ENCODE measurements at regions not wholly inside any gene's neighbourhood (a gene's known extent, or its start where the extent isn't known, plus 50 kb on each side); places are given as distances from the start of the nearest gene placed in this dataset.

DNA sequence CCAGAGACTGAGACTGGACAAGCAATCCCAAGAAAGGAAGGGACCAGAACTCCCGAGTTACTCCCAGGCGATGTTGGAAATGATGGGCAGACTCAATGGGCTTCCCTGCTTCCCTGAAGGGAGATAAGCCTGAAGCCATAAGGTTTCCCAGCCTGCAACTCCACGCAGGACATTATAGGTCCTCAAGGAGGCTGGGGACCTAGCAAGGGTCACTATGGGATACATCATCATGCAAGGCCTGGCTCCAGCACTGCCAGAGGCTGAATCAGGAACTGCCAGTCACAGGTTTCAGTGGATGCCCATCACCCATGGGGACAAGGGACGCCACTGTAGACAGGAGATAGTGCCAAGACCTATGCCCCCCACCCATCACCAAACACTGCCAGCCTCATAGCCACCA is 338.7 kb downstream of the IRS2 start:
- FAIRE-seq: no peak
- no peak for DNase-seq (ENCODE audit: low spot score)

DNA sequence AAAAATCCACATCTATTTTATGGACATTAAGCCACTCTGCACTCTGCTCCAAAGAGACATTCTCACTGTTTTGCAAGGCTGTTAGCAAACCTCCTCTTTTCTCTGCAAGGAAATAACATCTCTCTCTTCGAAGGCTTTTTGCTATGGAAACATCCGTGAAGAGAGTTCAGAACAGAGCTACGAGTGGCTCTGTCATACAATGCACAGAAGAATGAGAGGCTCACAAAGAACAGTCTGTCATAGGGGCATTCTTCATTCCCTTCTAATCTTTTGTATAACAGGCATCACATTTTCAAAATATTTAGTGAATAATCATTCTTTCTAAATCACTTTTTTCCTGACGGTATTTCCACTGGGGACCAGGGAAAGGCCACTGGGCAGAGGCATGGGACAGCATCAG is 346.1 kb downstream of the IRS2 start:
- FAIRE-seq (no peak), DNase-seq (ENCODE audit: low spot score) (no peak)

DNA sequence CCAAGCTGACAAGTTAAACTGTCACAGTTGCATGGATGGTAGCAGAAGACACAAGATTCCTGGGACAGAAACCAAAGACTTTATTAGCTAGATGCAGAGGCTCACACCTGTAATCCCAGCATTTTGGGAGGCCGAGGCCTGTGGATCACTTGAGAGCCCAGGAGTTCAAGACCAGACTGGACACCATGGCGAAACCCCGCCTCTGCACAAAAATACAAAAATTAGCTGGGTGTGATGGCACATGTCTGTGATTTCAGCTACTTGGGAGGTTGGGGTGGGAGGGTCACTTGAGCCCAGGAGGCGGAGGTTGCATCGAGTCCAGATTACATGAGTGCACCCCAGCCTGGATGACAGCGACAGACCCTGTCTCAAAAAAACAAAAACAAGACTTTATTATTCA is 346.6 kb downstream of the IRS2 start:
- no peak for FAIRE-seq

DNA sequence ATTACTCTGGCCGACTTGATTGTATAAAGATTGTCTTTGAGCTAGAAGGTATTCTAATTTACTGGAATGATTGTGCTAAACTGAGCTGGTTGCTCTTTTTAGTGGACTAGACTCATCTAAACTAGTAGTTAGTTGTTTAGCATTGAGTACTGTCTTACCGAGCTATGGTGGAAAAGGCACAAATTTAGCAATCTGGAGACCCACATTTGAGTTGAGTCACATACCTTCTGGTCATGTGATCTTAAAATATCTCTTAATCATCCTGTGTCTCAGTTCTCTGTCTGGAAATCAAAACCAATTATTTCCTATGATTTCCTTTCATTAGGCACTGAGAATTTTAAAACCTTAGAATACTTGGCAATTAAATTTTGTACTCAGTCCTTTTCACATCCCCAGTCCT is 349.5 kb downstream of the IRS2 start:
- FAIRE-seq (no peak), DNase-seq (ENCODE audit: low spot score) (no peak)

More for the DNA sequence above, 346.6 kb downstream of the IRS2 start:
- DNase-seq (ENCODE audit: low spot score): no peak

DNA sequence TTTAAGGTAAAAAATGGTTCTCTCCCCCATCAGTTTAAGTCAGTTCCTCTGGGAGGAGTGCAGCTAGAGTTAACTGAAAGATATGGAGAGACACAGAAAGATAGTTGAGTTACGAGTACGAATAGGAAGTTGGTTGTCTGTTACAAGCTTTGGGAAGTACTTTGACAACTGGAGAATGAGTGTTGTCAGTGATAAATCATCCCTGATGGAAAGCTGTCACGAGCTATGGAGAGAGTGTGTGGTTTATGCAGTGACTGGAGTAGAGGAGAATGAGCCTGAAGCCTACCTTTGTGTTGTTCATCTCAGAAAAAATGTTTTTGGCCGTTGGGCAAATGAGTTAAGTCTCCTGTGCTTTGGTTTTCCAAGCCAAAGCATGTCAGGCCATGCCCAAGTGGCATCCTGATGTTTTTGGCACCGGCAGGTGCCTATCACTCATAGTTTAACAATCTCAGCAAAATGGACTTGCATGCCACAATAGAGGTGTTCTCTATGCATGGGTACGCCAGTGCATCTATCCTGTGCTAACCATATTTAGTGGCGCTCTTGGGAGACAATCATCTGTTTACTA is 350.2 kb downstream of the IRS2 start:
- no peak for FAIRE-seq
- no peak for DNase-seq (ENCODE audit: low spot score)

DNA sequence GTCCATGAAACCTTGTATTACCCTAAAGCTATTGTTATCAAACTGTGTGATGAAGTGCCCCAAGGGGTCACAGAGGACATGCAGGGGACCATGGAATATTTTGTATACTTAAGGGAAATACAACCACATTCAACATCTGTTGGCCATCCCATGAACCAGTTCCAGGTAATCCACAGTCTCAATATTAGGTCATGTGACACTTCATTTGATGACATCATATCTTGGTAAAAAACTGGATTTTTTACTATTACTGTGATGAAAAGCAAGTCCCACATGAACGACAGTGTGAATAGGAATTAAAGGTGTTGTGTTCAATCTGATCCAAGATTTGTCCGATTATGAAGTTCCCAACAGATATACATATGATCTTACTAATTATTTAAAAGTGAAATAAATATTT is 355.2 kb downstream of the IRS2 start:
- no peak for FAIRE-seq
- no peak for DNase-seq (ENCODE audit: low spot score)

DNA sequence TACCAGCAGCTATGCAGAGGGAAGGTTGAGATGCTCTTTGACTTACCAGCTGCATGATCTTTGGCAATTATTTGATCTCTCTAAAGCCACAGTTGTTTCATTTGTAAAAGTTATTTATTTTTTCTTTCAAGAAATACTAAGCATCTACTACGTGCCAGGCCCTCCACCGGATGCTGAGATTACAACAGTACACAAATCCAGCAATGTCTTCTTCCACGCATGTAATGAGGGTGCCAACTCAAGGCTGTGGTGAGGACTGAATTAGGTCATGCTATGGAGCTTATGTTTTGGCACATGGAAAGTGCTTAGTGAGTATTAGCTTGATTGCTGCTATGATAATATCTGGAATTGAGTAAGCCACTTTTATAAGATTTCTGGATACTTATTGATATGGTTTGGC is 358.2 kb downstream of the IRS2 start:
- DNase-seq (ENCODE audit: low spot score) (no peak), FAIRE-seq (no peak)

DNA sequence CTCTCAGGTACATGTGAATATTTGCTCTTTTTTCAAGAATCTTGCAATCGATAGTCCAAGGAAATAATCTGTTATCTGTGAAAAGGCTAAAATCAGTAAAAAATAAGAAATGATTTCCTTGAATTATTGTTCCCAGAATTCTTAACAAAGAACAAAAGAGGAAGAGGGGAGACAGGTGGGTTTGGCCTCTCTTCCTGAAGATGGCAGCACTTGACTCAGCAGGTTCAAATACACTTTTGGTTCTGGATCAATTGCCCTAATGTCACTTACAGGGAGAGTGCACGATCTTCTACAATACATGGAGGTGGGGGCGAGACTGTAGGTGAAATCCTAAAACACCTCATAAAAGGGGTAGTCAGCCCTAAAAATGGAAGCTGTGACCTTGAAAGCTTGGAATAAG is 358.7 kb downstream of the IRS2 start:
- DNase-seq (ENCODE audit: low spot score) (no peak), FAIRE-seq (no peak)

DNA sequence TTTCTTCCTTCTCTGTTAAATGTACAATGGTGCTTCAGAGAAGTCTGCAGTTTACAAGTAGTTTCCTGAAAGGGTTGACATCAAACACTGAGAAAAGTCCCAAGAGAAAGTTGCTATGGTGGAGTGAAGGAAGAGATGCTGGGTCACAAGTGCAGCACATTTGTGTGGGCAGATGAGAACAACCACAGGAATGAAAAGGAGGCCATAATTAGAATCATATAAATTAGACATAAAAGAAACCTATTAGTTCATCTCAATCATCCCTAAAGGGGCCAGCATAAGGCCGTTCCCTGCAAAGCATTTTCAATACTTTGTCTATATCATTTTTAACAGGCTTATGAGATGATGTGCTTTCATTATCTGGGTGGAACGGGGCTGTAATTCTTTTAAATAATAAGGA is 359.2 kb downstream of the IRS2 start:
- DNase-seq (ENCODE audit: low spot score) (no peak), FAIRE-seq (no peak)

DNA sequence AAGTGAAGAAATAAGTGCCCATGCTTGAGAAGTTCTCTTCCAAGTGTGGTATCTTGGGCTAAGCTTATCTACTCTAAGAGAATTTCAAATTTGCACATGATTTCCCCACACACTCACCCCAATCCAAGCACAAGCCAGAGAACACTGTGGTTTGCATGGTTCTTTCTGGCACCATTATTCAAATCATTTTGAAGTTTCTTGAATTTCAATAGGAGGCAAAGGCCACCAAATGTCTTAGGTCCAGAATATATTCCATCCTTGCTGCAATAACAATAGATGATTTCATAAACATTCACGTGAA is 359.7 kb downstream of the IRS2 start:
- DNase-seq (ENCODE audit: low spot score) (no peak), FAIRE-seq (no peak)

DNA sequence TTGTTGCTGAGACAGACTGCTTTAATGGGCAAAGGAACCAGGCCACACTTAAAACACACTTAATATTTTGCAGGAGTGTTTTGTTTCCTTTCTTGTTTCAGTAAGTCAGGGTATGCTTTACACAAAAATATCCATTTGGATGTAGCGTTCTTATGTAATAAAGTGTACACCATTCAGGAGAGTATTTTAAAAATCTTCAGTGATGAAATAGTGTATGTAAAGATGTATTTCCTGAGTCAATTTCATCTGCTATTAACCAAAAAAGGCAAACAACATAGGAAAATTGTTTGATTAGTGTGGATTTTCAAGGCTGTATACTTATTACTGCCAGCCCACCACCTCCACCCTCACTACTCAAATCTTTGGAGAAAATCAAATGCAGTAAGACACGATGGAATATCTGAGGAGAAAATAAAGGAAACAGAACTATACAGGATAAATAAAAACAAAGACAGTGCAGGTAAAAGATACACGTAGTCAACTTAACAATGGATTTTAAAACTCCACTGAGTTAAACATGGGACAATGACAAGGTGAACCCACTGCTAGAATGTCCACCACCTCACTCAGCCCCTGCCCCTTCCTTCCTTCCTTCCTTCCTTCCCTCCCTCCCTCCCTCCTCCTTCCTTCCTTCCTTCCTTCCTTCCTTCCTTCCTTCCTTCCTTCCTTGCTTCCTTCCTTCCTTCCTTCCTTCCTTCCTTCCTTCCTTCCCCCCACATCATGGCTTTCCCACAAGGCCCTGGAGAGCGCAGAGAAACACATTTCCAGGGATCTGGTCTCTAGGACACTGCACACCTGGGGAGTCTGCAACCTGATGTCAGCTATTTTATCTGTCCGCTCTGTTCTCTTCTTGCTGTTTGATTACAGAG is 360.3 kb downstream of the IRS2 start:
- FAIRE-seq (no peak), DNase-seq (ENCODE audit: low spot score) (no peak)

DNA sequence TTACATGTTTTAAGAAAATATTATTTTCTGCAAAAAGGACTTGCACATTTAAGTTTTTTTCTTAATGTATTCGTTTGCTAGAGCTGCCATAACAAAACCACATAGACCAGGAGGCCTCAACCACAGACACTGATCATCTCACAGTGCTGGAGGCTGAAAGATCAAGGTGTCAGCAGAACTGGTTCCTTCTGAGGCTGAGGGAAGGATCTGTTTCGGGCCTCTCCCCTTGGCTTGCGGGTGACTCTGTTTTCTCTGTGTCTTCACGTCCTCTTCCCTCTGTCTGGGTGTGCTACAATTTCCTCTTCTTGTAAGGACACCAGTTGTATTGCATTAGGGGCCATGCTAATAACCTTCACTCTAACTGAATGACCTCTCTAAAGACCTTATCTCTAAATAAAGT is 364.2 kb downstream of the IRS2 start:
- DNase-seq (ENCODE audit: low spot score) (no peak), FAIRE-seq (no peak)

DNA sequence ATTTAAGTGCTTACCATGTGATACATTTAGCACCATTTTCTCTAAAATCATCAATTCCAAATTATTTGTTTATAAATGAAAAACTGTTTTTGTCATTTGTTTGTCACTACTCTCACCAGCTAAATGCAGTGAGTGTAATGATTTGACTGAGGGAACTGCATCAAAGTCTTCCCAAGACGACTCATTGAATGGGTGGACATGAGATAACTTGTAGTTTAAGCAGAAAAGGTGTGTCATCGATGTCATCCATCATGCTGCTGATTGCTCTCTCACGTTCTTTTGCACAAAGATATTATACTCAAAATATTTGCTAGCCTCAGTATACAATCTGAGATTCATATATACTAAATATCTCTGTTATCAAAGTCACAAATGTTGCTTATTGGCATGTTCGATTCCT is 366.5 kb downstream of the IRS2 start:
- no peak for DNase-seq (ENCODE audit: low spot score)
- FAIRE-seq: no peak

DNA sequence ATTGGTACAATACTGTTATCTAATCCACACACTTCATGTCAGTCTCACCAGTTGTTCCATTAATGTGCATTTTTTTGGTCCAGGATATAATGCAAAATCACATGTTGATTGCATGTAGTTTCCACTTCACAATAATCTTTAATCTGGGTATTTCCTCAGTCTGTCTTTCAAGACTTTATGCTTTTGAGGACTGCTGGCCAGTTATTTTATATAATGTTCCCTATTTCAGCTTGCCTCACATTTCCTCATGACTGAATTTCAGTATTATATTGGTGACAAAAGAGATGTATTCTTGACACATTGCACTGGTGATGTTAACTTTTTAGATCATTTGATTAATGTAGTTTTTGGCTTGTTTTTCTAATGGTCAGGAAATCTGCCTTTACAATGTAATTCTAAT is 368.3 kb downstream of the IRS2 start:
- DNase-seq (ENCODE audit: low spot score): no peak
- FAIRE-seq: no peak

DNA sequence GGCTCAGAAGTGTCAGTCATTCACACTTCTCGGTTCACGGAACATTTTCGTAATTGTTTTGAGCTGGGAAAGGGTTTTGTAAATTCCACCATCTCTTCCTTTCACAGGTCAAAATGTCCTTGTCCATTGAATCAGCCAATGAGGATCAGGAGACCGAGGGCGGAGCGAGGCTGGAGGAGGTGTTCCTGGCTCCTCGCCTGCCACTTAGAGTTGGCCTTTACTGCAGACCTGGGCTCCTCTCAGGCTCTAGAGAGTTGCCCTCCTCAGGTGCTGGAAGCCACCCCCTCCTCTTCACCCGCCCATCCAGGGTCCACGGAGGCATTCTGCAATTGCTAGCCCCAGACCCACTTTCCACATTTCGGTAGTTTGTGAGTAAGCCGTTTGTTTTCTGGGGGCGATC is 370.4 kb downstream of the IRS2 start:
- DNase-seq (ENCODE audit: low spot score): no peak

DNA sequence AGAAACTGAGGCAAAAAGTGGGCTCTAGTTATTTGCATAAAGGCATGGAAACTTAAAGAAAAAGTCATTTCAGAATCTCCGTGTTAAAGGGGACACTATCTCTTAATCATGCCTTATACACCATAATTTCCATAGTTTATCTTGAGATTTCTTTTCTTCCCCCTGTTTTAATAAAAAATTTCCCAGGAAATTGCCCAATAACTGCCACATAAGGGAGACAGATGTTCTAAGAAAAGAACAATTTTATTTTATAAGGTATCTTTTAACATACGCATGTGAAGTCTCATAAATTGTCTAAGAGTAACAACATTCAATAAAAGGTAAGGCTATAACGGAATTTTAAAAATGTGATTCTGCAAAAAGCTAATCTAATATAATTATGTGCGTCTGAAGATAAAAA is 371.3 kb downstream of the IRS2 start:
- no peak for FAIRE-seq

More for the DNA sequence above, 370.4 kb downstream of the IRS2 start:
- no peak for FAIRE-seq

DNA sequence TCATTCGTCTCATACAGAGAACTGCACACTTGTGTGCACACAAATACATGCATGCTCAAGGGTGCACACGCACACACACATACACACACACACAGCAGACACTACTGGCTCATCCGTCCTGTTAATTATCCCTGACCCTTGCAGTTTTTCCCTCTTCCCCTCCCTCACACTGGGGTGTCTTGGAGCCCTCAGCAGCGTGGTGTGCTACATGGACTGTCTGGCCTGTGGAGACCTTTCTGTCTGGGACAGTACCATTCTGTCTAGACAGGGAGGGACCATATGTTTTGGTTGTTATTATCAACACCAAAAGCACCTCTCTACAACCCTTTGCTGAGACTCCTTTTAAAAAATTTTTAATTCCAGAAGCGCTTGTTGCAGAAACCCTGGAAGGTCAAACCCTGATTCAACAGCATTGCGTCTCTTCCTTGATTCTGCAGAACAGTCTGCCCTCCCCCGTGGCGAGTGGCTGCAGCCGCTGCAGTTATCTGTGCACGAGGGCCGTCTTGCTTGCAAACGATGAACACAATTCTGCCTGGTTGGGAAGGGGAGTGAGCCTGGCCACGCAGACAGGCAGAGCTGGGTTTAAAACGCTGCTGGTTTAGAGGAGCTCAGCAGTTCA is 374.0 kb downstream of the IRS2 start:
- no peak for FAIRE-seq

More for the DNA sequence above, 371.3 kb downstream of the IRS2 start:
- no peak for DNase-seq (ENCODE audit: low spot score)

DNA sequence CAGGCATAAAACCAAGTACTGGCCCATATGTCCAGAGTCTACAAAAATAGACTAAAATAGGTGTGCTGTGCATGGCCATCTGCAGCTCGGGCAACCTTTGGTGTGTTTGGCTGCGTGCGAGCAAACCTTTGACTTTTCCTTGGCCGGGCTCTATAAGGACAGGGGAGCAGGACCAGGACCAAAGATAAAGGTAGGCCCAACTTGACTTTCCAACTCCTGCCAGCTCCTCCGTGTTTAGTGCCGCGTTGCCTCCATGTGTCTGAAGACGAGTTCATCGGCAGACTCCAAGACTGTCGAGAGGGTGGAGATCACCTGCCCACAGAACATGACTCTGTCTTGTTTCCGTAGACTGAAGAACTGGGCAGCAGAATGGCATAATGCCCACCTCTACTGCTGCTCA is 375.5 kb downstream of the IRS2 start:
- FAIRE-seq (no peak), DNase-seq (ENCODE audit: low spot score) (no peak)

More for the DNA sequence above, 374.0 kb downstream of the IRS2 start:
- no peak for DNase-seq (ENCODE audit: low spot score)

DNA sequence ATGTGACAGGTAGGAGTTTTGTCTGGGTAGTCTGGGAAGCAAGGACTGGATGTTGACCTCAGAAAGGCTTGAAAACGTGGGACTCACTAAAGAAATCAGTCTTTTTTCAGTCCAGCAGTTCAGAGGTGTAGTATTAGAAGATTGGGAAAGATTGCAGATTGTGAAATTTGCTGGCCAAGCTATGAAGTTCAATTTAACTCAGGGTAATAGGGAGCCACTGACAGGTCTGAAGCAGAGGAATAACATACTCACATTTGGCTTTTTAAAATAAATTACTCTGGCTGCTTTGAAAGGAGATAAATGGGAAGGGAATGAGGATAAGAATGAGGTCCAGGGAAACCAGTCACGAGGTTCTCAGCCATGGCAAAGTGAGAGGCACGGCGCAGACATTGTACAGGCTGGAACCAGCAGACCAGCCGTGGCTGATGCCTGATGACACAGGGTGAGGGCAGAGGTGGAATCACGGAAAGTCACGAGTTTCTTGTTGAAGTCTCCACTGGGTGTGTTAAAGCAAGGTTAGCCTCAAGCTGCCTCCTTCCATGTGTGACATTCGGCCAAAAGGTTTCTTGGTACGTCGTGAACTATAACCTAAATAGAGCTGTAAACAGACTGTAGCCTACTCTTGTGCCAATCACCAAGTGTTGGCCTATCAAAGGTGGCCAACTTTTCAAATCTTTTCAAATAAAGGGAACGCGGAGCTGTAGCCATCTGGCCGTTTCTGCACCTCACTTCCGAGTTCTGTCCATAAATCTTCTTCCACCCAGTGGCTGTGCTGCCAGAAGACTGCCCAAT is 377.6 kb downstream of the IRS2 start:
- FAIRE-seq (no peak), DNase-seq (ENCODE audit: low spot score) (no peak)

DNA sequence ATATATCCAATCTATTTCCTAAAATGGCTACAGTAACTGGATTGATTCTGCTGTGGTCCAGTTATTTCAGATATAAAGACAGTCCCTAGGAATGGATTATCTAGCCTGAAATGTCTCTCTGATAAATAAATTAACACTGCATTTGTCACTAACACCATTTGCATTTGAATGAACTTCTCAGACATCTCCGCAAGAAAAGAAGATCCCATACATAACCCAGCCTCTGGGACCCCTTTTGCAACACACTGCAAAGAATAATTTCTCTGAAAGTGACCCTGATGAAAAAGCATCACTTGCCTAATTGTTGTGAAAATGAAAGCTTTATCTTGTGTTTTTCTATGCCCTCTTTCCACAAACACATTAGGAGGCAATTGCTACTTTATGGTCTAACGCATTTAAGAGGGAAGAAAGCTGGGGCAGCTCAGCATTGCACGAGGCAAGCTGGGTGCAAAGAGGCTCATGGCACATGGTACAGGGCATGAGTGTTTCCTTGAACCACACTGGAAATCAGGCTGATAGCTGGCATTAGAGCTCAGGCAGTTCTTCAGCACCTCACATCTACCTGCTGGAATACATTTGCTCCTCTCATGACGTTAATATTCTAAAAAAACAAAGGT is 379.9 kb downstream of the IRS2 start:
- DNase-seq (ENCODE audit: low spot score) (no peak), FAIRE-seq (no peak)

DNA sequence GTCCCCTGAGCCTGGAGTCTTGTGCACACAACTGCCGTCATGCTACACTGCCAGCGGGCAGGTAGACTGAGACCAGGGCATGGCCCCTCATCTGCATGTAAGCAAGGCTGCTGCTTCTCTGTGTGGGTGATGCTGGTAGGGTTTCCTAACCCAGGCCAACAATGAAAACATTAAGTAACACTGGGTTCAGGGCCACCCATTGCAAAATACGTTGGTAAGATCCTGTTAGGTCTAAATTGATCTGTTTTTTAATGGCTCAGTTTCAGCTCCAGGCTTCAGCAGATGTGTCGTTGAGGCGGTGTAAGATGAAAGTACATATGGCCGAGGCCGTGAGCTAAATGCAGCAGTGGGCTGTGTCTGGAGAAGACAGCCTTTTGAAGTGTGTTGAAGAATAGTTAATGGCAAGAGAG is 383.4 kb downstream of the IRS2 start:
- no peak for FAIRE-seq
- DNase-seq (ENCODE audit: low spot score): no peak

DNA sequence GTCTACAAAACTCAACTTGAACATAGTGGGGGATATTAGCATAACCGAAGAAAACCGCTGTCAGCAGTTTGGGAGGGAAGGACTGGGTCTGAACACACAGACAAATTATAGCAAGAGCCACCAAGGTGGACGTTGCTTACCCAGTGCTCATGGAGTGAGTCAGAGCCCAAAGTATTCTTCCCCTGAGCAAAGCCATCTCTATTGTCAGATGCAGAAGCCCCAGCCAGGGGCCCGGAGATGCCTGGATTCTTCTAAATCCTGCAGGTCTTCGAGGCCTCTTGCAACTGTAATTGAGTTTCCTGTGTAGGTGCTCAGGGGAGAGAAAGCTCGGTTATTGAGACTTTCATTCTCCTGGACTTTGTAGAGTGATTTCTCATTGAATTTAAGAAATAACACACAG is 384.5 kb downstream of the IRS2 start:
- DNase-seq (ENCODE audit: low spot score) (no peak), FAIRE-seq (no peak)
